GM21619 (cell line): ENCODE measurements at regions not wholly inside any gene's neighbourhood (a gene's known extent, or its start where the extent isn't known, plus 50 kb on each side); places are given as distances from the start of the nearest gene placed in this dataset.
A peak's percentile ranks its signal among the peaks of the same experiment; 100 is the strongest.

Source experiments
- ATAC-seq: cut with Tn5 transposase; IDR thresholded peaks from one replicate; pipeline ENCODE4 v1.9.1; 2021; ENCODE audit not compliant: unreplicated experiment

GRCh38 chr11:111444040-111444439 lies 65.0 kb upstream of the POU2AF1 start:
- no peak for ATAC-seq

GRCh38 chr11:111443640-111444039 lies 64.6 kb upstream of the POU2AF1 start:
- no peak for ATAC-seq

- no peak for ATAC-seq
Observed at GRCh38 chr11:111443032-111443431, 64.0 kb upstream of the POU2AF1 start.

- no peak for ATAC-seq
Observed at GRCh38 chr11:111441443-111441842, 62.4 kb upstream of the POU2AF1 start.

GRCh38 chr11:111440416-111441205 lies 61.5 kb upstream of the POU2AF1 start:
- no peak for ATAC-seq

GRCh38 chr11:111439901-111440300 lies 60.8 kb upstream of the POU2AF1 start:
- ATAC-seq, result no peak

- ATAC-seq, result no peak
Observed at GRCh38 chr11:111438846-111439520, 59.9 kb upstream of the POU2AF1 start.

GRCh38 chr11:111438168-111438567 lies 59.1 kb upstream of the POU2AF1 start:
- no peak for ATAC-seq

GRCh38 chr11:111435046-111435698 lies 56.1 kb upstream of the POU2AF1 start:
- ATAC-seq, result no peak

GRCh38 chr11:111429066-111429506 lies 50.0 kb upstream of the POU2AF1 start:
- ATAC-seq, result peak; percentile 72
